Heart left ventricle (tissue), 13 donors: ENCODE measurements at regions not wholly inside any gene's neighbourhood (a gene's known extent, or its start where the extent isn't known, plus 50 kb on each side); places are given as distances from the start of the nearest gene placed in this dataset.

Source experiments
- CTCF ChIP-seq, 12 donors: fragments of 200-600 bp; sonication (generic) in 4 of 12; IDR thresholded peaks; one replicate each; pipeline versions ENCODE4 v1.5.0 to v1.8.0; 2018 to 2022; ENCODE audit warnings: antibody characterized with exemption in 12 of 12, mild to moderate bottlenecking in 5 of 12
- POLR2A ChIP-seq, 2 donors: fragments of 450-650 bp; IDR thresholded peaks; one replicate each; pipeline ENCODE4 v1.6.1; 2017; ENCODE audit warnings: antibody characterized with exemption in 2 of 2, mild to moderate bottlenecking in 2 of 2, moderate library complexity in 2 of 2
- donor health status: ischemic (EF 13 %, LVEDD 7.1; RV severe dilation, severe dysfunction).
- donor health status: DM: no; HTN: yes; CAD: no.
- donor health status: DM: no; HTN: no; CAD: no.
- donor health status: ischemic (EF 25% LVEDD 6.9; RV normal size, moderate dysfunction).
- donor health status: ischemic (EF 25% LVEDD 5.7; RV mildly dilated, moderate dysfunction).
- donor health status: ischemic (EF 35%, LVEDD 5.7; RV mildly dilated, moderate dysfunction).
- donor health status: nonischemic (EF 11% LVEDD 7.7; RV severe dilation, severe dysfunction).
- donor health status: DM: yes; HTN: yes; CAD: no.
- donor health status: PGD.
- donor health status: ischemic (EF 29% LVEDD 5.4; RV normal size, mild dysfunction).
- donor health status: nonischemic (EF 23%, LVEDD 6.1; RV moderate dilation, normal function).

GRCh38 chr5:99355881-99356280, 427.1 kb upstream of the CHD1 start:
- TF ChIP-seq CTCF (IDR thresholded peaks at IDR 0.05) (no peak), POLR2A (IDR thresholded peaks at IDR 0.05) (no peak)
